HG02970 (cell line): ENCODE measurements at regions not wholly inside any gene's neighbourhood (a gene's known extent, or its start where the extent isn't known, plus 50 kb on each side); places are given as distances from the start of the nearest gene placed in this dataset.
"Not testable (repeated sequence)": the region's sequence is repeated elsewhere in the genome, so short reads cannot be mapped to it uniquely, and the experiment has no call there.

Source experiments
- ATAC-seq: cut with Tn5 transposase; IDR thresholded peaks from one replicate; pipeline ENCODE4 v1.9.1; 2021; ENCODE audit warnings: mild to moderate bottlenecking, moderate library complexity, moderate number of reproducible peaks; ENCODE audit not compliant: unreplicated experiment, low FRiP score

DNA sequence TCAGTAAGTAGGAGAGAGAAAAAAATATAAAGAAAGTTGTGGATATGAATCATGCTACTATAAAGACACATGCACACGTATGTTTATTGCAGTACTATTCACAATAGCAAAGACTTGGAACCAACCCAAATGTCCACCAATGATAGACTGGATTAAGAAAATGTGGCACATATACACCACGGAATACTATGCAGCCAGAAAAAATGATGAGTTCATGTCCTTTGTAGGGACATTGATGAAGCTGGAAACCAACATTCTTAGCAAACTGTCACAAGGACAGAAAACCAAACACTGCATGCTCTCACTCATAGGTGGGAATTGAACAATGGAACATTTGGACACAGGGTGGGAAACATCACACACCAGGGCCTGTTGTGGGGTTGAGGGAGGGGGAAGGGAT lies 200.3 kb upstream of the IVNS1ABP start:
- ATAC-seq = not testable (repeated sequence)

DNA sequence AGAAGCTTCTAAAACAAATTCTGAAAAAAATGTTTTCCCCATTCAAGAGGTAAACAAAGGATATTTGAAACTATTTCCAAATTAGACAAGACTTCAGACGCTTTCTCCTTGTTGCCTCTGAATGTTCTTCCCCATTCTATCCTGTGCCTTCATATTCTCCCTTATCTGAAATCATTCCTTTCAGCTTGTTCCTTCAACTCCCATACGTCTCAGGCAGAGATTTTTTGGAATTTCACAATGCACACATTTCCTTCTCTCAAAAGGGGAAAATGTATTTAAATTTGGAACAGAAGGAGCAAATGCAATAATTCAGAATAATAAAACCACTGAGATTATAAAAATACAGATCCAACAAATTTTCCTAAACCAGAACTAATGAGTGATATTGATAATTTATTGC lies 198.7 kb upstream of the IVNS1ABP start:
- no peak for ATAC-seq

GRCh38 chr1:185514311-185514710 lies 197.3 kb upstream of the IVNS1ABP start:
- ATAC-seq = no peak

- no peak for ATAC-seq
Observed at GRCh38 chr1:185512442-185512841, 195.4 kb upstream of the IVNS1ABP start.

DNA sequence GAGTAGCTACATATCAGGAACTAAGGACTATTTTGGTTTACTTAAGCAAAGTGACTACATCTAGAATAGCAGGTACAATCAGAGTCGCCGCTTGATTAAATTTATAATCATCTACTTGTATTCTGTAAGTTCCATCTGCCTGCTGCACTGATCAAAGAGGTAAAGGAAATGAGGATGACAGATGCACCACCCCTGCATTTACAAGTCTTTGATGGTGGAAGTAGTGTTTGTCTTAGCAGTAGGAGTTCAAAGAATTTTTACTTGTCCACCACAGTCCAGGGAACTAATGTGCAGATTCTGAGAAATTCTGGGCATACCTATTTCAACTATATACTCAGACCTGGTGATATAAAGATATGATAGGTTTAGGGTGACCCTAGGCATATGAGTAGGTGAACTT lies 184.1 kb upstream of the IVNS1ABP start:
- ATAC-seq = no peak

- ATAC-seq = no peak
Observed at GRCh38 chr1:185500001-185500626, 183.1 kb upstream of the IVNS1ABP start.

DNA sequence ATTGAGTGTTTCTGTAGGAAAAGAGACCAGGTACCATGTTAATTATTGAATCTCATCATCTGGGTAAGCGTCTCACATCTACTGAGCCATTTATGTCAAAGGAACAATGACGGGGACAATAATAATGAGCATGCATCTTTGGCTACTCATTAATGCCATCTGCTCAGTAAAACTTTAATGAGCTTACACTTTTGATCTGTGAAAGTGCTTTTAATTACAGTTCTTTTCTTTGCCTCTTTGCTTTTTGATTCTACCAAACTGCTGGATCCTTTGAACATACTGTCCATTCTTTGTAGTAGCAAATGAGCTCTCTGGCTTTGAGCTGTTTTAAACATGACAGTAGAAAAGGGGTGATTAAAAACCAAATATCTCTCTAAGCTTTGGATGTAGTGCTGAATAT lies 181.2 kb upstream of the IVNS1ABP start:
- no peak for ATAC-seq

DNA sequence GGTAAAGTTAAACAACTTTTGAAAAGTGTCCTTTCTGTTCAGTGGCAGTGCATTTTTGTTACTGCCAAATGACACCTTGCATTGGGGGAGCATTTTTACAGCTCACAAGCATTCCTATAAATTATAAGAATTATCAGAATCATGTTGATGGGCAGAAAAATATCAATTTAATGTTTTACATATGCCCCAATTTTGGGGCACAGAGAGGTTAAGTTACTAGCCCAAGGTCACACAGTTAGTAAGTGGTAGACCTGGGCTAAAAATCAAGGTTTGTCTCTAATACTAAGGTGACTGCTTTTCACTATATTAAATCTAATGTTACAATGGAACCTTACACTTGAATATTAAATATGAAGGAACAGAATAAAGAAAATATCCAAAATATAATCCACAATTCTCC lies 180.1 kb upstream of the IVNS1ABP start:
- no peak for ATAC-seq

GRCh38 chr1:185495898-185496297 lies 178.9 kb upstream of the IVNS1ABP start:
- ATAC-seq = no peak

- no peak for ATAC-seq
Observed at GRCh38 chr1:185495007-185495406, 178.0 kb upstream of the IVNS1ABP start.

GRCh38 chr1:185492089-185492825 lies 175.2 kb upstream of the IVNS1ABP start:
- ATAC-seq = no peak

DNA sequence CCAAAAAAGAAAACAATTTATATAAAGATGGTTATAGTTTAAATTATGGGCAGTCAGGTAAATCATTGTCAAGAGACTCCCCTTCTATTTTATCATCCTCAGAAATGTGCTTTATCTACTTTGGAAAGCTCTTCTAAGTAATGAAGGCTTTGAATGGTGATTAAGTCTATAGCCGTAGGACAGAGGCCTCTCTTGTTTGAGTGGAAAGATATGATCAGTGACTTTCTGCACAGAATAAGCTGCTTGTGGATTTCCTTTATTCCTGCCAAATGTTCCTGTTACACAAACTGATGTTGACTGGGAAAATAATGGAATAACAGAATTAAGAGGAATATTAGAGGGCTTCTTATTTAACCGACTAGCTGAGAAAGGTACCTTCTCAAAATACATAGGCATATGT lies 174.6 kb upstream of the IVNS1ABP start:
- ATAC-seq = no peak

GRCh38 chr1:185490924-185491323 lies 173.9 kb upstream of the IVNS1ABP start:
- ATAC-seq = no peak

- ATAC-seq = no peak
Observed at GRCh38 chr1:185489406-185489805, 172.4 kb upstream of the IVNS1ABP start.

- no peak for ATAC-seq
Observed at GRCh38 chr1:185488808-185489207, 171.8 kb upstream of the IVNS1ABP start.

DNA sequence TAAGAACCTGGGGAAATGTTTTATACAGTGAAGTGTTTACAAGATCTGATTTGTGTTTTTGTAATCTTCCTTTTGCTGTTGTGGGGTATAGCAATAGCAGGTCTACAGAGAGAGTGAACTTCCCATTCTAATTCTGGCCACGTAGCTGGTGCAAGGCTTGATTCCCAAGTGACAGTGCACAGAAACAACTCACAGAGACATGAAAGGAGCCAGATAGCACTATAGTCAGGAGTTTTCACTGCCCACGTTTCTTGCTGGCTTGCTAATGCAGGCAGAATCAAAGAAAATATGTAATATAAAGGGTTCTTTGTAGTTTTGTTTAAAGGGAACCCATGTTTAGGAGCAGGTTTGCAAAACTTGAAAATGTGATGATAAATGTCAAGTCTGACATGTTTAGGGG lies 170.9 kb upstream of the IVNS1ABP start:
- ATAC-seq = no peak

DNA sequence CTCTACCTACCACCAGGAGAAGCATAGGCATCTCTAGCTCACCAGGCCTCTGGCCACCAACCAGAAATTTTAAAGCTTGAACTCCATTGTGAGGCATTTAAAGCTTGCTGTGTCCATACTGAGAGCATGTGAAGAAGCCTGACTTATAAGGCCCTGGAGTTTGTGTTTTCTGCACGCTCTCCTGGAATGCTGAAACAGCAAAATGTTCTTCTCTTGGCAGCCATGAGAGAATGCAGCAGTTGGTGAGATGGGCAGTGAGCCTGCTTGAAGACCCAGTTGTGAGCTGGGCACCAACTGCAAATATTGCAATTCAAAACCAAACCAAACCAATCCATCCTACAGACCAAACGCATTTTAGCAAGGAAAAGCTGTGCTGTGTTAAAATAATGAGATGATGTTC lies 170.0 kb upstream of the IVNS1ABP start:
- ATAC-seq = no peak

- ATAC-seq = no peak
Observed at GRCh38 chr1:185486346-185486745, 169.3 kb upstream of the IVNS1ABP start.

DNA sequence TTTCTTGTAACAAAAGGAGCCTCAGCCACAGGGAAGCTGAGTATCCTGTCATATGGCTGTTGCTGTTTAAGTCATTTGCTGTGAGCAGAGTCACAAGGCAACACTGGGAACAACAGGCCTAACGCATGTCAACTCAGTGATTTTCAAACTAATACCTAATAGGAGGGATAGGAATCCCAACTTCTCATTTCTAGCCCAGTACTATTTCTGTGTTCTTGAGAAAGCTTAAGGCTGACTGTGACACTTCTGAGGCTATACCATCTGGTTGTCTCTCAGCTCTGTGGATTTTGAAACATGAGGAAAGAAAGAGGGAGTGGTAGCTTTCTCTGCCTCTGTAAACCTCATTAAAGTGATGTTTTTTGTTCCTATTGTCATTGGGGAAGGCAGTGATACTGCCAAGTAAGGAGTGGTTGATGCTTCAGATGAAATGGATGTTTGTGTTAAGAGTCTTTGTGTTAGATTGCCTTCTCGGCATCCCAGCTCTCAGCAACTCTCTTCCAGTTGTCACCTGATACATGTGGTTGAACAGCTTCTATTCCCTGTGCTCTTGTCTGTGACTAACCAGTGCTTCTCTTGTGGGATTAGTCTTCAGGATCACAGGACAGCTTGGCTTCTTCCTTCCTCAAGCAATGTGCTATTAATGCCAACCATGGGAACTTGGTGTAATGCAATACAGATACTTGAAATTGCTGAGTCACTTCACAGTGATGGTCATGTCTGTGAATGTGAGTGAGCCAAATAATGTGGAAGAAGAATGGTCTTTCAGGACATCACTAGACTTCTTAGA lies 166.8 kb upstream of the IVNS1ABP start:
- no peak for ATAC-seq

- ATAC-seq = no peak
Observed at GRCh38 chr1:185483217-185483616, 166.2 kb upstream of the IVNS1ABP start.

DNA sequence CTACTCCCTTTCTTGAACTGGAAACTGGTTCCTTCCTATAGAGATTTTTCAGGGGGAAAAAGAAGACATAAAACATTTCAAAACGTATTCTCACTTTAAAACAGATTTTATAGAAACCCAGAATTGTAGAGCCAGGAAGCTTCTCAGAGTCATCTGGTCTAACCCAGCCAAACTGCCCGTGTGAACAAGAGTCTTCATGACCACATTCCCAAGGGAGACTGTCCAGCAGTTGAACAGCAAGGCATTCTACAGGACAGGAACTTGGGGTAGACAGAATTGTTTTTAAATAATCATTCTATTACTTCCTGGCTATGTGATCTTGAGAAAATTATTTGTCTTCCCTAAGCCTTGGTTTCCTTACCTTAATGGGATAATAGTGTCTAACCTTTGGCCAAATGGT lies 163.5 kb upstream of the IVNS1ABP start:
- ATAC-seq = no peak

- no peak for ATAC-seq
Observed at GRCh38 chr1:185479796-185480195, 162.8 kb upstream of the IVNS1ABP start.
